ACHN (cell line): ENCODE measurements at regions not wholly inside any gene's neighbourhood (a gene's known extent, or its start where the extent isn't known, plus 50 kb on each side); places are given as distances from the start of the nearest gene placed in this dataset.
"Not testable (repeated sequence)": the region's sequence is repeated elsewhere in the genome, so short reads cannot be mapped to it uniquely, and the experiment has no call there.

Experiments
- DNase-seq: peaks from one replicate; pipeline ENCODE4 v3.0.0-alpha.2; 2015
- in situ Hi-C: cut with HindIII; loops from 2 replicates; pipeline ENCODE4 v1.10.0; 2017; ENCODE audit warnings: low sequenced_read_pairs, low pct_ligation_motif_present, low pct_unique_long_range_greater_than_20kb

DNA sequence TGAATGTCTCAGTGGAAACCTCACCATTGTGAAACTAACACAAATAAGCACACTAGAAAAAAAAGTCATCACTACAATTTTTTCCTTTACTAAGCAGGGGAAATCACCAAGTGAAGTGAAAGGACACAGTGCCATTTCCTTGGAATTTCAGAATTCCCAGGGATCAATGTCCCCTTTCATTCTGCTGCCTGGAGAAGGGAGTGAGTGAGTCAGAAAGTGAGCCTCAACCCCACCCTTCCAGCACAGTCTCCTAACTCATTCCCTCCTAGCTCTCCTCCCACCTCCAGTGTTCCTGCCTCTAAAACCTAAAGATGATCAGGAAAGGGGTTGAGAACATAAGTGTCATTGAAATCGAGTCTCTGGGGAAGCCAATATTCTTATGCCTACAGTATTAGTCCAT is 608.5 kb downstream of the RNF144A start:
- DNase-seq, result no peak
- in situ Hi-C loops, result no loop called here

DNA sequence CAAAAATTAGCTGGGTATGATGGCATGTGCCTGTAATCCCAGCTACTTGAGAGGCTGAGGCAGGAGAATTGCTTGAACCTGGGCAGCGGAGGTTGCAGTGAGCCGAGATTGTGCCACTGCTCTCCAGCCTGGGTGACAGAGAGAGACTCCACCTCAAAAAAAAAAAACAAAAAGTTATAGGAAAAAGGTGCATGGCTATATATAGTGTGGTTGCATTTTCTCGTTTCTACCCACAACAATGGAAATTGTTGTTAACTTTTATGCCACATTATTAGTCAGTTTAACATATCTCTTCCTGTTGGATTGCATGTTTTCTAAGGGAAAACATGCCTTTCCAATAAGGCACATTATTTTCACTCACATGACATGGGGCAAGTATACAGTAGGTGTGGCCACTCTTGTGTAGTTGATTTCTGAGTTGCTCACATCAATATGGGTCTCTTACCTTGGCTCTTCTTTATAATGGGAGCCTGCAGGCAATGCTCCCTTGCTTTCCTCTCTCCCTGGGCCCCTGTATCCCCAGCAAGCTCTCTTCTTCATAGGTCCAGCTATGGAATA is 610.0 kb downstream of the RNF144A start:
- no peak for DNase-seq
- in situ Hi-C loops, result no loop called here

DNA sequence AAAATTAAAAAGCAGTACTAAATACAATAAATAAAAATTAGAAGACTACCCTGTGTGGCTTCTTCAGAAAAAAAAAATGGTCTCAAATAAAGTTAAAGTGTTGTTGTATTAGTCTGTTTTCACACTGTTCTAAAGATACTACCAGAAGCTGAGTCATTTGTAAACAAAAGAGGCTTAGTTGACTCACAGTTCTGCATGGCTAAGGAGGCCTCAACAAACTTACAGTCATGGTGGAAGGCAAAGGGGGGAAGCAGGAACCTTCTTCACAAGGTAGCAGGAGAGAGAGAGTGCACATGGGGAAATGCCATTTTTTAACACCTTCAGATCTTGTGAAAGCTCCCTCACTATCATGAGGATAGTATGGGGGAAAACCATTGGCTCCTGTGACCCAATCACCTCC is 612.8 kb downstream of the RNF144A start:
- in situ Hi-C loops, result no loop called here
- DNase-seq, result no peak

DNA sequence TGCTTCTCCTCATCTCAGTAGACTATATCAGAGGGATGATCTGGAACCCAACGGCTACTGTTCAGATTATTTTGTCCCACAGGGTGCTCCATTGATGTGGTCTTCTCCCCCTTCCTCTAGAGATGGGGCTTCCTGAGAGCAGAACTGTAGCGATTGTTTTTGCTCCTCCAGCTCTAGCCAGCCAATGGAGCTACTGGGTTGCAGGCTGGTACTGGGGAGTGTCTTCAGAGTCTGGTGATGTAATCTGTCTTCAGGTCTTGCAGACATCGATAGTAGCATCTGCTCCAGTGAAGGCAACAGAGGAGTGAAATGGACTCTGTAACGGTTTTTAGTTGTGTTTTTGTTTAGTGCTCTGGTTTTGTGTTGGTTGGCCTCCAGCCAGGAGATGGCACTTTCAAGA is 621.9 kb downstream of the RNF144A start:
- no peak for DNase-seq

DNA sequence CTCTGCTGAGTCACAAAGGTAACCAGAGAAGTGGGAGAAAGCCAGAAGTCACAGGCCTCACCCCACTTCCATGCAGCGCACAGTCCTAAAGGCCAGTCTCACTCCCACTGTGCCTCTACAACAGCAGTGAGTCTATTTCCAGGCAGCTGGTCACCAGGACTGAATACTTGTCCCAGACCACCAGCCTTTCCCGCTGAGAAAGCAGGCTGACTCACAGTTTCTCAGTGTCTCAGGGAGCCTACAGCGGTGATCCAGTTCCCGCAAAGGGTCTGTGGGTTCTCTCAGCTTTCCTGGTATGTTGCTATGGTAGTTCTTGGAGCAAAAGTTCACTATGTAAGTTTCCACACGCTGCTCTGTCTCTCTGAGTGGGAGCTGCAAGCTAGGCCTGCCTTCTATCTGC is 622.5 kb downstream of the RNF144A start:
- no peak for DNase-seq
- in situ Hi-C loops, result no loop called here

More for the DNA sequence above, 621.9 kb downstream of the RNF144A start:
- in situ Hi-C loops, result no loop called here

DNA sequence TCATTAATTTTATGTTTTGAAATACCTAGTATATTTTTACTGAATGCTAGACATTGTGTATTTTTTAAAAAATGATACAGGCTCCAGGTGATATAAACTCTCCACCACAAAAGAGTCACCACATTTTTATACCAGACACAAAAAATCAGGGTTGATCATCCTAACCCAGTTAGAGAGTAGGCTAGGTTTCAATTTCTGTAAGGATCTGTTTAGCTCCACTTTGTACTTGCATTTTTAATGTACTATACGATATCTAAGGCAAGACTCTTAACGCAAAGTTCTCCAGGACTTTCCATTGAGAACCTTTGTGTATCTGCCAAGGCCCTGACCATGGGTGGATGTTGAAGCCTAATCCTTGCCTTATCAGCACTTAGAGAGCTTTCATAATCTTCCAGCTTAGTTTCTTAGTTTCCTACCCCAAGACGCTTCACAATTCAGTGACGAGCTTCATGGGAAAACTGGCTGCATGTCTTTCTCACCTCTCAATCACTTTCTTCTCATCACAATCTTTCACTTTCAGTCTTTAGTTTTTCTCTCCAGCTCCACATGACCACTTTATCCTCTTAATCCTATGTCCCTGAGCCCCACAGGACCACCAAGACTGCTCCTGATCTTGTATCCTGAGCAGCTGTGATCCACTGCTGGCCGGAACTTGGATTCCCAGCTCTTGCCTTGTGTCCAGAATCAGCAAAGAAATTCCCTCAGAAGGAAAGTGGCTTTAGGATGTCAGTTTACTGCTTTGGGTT is 635.8 kb downstream of the RNF144A start:
- DNase-seq, result no peak
- in situ Hi-C loops, result no loop called here

DNA sequence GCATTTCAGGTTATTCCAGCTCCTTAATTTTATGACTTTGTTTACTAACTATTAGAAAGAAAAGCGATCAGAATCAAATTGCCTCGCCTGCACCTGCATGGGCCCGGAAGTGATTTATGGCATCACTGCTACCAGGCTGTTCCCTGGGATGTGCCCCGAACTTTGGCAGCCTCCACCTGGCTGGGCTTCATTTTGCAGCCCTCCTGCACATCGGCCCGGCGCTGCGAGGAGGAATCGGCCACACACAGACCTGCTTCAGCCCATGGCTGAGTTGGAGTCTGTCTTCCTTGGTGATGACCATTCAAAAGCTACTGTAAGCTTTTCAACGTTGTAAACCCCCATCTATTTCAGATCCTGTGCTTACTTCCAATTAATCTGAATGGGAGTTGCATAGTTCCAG is 638.0 kb downstream of the RNF144A start:
- in situ Hi-C loops, result no loop called here
- no peak for DNase-seq

GRCh38 chr2:7557376-7557775 is 640.2 kb downstream of the RNF144A start:
- DNase-seq, result no peak
- in situ Hi-C loops, result no loop called here

DNA sequence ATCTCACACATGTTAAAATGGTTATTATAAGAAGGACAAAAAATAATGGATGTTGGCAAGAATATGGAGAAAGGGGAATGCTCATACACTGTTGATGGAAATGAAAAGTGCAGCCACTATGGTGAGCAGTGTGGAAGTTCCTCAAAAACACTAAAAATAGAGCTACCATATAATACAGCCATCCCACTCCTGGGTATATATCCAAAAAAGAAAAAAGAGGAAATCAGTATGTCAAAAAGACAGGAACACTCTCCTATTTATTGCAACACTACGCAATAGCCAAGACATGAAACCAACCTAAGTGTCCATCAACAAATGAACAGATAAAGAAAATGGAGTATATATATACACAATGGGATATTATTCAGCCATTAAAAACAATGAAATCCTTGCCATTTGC is 642.6 kb downstream of the RNF144A start:
- no peak for DNase-seq
- in situ Hi-C loops, result no loop called here

- in situ Hi-C loops, result no loop called here
- no peak for DNase-seq
Observed at GRCh38 chr2:7566382-7566881, 649.2 kb downstream of the RNF144A start.

DNA sequence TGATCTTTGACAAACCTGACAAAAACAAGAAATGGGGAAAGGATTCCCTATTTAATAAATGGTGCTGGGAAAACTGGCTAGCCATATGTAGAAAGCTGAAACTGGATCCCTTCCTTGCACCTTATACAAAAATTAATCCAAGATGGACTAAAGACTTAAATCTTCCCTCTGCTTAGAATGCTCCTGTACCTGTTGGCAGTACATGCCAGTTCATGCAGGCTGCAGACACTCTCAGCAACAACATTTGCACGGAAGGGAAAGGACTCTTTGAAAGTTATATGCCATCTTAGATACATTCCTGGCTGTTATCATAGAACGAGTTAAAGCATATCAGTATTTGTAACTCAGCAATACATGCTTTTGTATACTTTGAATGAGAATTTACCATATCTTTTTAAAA is 649.9 kb downstream of the RNF144A start:
- in situ Hi-C loops, DNase-seq: not testable (repeated sequence)

DNA sequence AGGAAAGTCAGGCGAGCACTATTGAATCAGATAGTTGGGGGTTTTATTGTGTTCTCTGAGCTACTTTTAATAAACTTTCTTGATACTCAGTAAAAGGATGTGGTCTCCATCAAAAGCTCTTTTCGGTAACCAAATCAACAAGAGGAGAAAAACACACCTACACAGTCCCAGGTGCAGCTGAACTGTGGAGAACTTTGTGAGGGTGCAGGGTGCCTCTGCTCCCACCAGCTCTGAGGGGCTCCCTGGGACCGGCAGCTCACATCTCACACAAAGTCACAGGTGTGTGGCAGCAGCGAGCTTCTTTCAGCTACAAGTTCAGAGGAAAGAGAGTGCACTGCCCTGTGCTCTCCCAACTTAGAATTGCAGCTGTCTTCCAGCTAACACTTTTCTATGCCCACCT is 650.4 kb downstream of the RNF144A start:
- in situ Hi-C loops, result no loop called here
- no peak for DNase-seq

DNA sequence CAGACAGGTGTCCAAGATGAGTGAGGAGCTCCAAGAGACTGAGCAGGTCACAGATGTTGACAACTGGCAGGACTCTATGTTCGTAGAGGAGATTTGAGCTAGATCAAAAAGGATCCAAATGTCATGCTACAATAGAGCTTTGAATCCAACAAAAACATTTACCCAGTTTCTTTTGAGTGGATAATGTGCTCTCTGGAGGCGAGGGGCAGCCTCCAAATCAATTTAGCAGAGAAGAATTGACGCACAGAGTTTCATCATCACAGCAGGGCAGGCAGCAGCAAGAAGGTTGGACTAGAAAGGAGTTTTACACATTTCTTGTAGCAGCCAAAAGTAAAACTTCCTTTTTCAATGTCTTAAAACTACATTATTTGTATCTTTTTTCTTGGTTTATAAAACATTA is 653.0 kb downstream of the RNF144A start:
- in situ Hi-C loops, result no loop called here
- no peak for DNase-seq

GRCh38 chr2:7571701-7572100 is 654.5 kb downstream of the RNF144A start:
- in situ Hi-C loops, result no loop called here
- DNase-seq, result no peak

- in situ Hi-C loops, result no loop called here
- no peak for DNase-seq
Observed at GRCh38 chr2:7572450-7572849, 655.2 kb downstream of the RNF144A start.

GRCh38 chr2:7573166-7573825 is 656.1 kb downstream of the RNF144A start:
- DNase-seq, result no peak
- in situ Hi-C loops, result no loop called here

GRCh38 chr2:7574385-7574784 is 657.2 kb downstream of the RNF144A start:
- in situ Hi-C loops, result no loop called here
- DNase-seq, result no peak

DNA sequence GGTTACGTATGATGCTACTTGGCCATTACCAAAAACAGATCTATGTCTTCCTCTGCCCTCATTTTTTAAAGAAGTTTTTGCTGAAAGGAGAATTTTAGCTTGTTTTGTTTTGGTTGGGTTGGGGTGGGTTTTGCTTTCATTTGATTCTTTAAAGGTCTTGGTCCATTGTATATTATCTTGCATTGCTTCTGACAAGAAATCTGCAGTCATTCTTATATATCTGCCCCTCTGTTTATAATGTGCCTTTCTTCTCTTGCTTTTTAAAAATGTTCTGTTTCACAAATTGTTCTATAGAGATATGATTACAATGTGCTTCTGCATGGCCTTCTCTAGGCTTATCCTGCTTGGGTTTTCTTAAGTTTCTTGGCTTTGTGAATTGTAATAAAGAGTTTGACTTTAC is 660.6 kb downstream of the RNF144A start:
- DNase-seq, result no peak
- in situ Hi-C loops, result no loop called here

- DNase-seq, result no peak
- in situ Hi-C loops, result no loop called here
Observed at GRCh38 chr2:7584017-7584416, 666.8 kb downstream of the RNF144A start.

GRCh38 chr2:7586898-7587297 is 669.7 kb downstream of the RNF144A start:
- no peak for DNase-seq
- in situ Hi-C loops, result no loop called here
